GM19035 (cell line): ENCODE measurements at regions not wholly inside any gene's neighbourhood (a gene's known extent, or its start where the extent isn't known, plus 50 kb on each side); places are given as distances from the start of the nearest gene placed in this dataset.
"Not testable (repeated sequence)": the region's sequence is repeated elsewhere in the genome, so short reads cannot be mapped to it uniquely, and the experiment has no call there.

ENCODE experiments used
- ATAC-seq: cut with Tn5 transposase; IDR thresholded peaks from one replicate; pipeline ENCODE4 v1.9.1; 2021; ENCODE audit not compliant: unreplicated experiment

DNA sequence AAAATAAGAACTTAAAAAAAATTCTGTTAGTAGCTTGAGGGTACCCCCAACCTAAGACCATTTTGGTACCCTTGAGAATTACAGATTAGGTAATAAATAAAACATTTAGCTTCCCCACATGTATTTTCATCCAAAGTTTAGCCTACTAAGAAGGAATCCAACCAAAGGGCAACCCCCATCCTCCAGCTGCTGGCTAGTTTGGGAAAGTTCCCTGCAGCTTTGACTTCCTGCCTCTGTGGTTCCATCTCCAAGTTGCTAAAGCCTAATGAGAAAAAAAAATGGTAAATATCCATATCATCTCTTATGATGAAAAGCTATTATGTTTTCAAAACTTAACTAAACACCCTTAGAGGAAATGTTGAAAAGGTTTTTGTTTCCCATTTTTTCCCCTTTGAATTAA is 547.2 kb downstream of the ANKRD7 start:
- no peak for ATAC-seq

DNA sequence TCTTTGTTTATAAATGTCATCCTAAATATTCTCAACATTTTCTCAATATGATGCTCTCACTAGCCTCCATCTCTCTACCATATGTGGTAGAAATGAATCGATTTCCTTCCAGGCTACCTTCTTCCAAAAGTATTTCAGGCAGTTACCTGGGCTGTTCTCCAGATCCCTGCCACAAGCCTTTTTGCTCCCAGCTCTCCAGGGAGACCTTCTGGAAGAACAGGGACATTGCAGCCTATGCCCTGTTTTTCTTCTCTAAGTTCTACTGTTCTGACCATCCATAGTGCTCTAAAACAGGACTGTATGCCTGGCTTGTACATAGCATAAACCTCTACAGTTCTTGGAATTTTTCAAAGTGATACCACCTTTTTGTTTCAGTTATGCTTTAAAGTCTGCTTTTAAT is 552.8 kb downstream of the ANKRD7 start:
- no peak for ATAC-seq

DNA sequence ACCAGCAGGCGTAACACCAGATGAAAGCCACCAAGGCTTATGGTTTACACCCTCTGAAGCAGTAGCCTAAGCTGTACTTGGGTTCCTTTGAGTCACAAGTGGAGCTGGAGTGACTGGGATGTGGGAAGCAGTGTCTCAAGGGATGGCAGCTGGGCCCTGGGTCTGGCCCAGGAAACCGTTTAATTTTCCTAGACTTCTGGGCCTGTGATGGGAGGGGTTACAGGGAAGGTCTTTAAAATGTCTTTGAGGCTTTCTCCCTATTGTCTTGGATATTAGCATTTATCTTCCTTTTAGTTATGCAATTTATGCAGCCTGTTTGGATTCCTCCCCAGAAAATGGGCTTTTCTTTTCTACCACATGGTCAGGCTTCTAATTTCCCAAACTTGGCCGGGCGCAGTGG is 568.2 kb downstream of the ANKRD7 start:
- ATAC-seq, result no peak

DNA sequence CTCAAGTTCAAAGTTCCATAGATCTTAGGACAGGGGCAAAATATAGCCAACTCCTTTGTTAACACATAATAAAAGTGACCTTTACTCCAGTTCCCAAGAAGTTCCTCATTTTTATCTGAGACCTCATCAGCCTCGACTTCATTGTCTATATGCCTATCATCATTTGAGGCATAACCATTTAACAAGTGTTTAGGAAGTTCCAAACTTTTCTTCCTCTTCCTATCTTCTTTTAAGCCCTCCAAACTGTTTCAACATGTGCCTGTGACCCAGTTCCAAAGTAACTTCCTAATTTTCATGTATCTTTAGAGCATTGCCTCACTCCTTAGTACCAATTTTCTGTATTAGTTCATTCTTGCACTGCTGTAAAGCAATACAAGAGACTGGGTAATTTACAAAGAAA is 569.1 kb downstream of the ANKRD7 start:
- ATAC-seq, result no peak

DNA sequence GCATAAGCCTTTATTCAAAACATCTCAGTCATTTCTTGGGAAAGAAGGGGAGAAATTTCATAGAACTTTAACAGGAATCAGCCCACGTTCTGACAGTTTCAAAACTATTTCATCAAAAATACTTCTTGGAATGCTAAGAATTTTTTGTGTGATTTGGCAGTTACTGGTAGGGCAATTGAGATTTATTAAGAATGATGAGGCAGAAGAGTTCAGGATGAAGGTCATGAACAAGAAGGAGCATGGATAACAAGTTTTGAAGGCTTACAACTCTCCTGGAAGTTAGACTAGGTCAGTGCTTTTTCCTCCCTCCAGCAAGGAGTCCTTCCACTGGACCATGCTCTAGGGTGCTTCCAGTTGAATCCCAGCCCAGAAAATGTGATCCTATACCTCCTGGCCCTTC is 569.9 kb downstream of the ANKRD7 start:
- ATAC-seq, result no peak

DNA sequence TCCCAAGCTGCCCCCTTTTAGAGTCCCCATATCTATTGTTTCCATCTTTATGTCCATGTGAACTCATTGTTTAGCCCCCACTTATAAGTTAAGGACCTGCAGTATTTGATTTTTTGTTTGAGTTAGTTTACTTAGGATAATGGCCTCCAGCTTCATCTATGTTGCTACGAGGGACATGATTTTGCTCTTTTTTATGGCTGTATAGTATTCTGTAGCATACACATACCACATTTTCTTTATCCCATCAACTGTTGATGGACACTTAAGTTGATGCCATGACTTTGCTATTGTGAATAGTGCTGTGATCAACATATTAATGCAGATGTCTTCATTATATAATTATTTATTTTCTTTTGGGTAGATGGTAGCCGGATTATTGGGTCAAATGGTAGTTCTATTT is 576.9 kb downstream of the ANKRD7 start:
- no peak for ATAC-seq

DNA sequence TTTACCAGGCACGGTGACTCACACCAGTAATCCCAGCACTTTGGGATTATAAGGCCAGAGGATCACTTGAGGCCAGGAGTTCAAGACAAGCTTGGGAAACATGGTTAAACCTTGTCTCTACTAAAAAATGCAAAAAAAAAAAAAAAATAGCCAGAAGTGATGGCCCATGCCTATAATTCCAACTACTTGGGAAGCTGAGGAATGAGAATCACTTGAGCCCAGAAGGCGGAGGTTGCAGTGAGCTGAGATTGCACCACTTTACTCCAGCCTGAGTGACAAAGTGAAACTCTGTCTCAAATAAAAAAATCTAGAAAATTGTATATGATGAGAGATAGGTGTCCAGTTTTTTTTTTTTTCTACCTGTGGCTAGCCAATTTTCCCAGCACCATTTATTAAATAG is 578.2 kb downstream of the ANKRD7 start:
- no peak for ATAC-seq

DNA sequence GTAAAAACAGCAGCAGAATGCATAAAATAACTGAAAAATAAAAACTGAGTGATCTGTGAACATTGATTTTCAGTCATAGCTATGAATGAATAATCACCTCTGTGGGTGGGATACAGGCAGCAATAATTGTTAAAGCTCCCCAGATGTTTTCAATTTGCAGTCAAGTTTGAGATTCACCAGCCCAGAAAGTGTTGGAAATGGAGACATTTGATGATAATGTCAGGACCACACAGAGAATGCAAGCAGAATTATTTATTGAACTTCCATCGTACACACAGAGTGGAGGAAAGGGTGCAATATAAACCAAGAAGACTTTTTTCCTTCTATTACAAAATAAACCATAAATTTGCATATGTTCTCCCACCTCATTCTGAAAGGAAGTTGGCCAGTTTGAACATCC is 601.7 kb downstream of the ANKRD7 start:
- no peak for ATAC-seq

DNA sequence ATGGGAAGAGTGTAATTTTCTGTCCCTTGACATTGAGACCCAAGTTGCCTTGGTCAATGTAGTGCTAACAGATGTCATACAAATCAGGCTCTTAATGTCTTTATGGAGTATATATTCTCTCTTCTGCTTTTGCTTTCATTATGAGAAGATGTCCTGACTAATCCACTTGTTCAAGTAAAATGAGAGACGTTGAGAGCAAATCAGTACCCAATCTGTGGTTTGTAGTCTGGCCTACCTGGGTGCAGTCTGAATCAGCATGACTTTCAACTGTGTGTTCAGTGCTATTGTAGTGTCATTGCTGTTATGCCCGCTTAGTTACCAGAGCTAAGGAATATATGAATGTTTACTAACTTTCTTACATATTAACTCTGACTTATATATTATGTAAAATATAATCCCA is 612.4 kb downstream of the ANKRD7 start:
- ATAC-seq, result peak; percentile 97

DNA sequence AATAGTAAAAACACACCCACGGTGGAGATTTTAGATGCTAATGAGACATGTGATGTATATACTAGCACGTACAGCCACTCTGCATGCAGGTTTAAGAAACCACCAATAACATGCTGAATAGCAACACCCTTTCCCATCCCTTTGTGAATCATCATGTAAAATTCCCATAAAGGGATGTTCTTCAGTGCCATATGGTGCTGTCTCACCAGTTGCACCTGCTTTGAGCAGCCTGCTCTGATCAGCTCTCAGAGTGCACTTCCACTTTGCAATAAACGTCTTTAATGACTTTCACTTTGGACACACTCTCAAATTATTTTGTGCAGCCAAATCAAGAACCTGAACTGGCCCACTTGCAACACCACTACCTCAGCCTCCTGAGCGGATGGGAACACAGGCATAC is 615.0 kb downstream of the ANKRD7 start:
- no peak for ATAC-seq

DNA sequence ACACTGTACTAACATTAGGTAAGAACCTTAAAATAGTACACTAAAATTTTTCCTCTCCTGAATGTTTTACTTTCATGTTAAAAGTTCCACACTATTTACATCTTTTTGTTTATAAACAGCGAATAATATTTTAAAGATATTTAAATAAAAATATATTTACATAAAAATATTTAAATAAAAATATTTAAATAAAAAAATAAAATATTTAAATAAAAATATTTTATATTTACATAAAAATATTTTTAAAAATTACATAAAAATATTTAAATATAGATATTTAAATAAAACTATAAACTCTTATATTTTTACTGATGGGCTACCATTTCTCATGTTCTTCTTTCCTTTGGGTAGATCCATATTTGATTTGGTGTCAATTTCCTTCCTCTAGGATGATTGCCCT is 619.0 kb downstream of the ANKRD7 start:
- ATAC-seq, result no peak

DNA sequence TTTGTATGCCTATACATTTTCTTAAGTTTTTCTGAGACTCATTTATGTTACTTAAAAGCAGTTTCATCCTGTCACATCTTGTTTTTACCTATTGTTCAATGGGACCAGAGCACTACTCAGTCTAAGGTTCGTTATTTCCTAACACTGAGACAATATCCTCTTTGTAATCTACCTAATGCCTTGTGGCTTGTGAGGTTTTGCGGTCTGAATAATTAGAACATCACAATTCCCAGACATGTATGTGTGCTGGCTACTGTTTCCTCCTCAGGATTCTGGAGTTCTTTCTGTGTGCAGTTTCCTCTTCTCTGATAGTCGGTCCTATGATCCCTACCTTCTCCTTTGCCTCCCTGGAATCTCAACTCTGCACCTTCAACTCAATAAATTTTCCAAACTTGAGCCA is 620.2 kb downstream of the ANKRD7 start:
- no peak for ATAC-seq

DNA sequence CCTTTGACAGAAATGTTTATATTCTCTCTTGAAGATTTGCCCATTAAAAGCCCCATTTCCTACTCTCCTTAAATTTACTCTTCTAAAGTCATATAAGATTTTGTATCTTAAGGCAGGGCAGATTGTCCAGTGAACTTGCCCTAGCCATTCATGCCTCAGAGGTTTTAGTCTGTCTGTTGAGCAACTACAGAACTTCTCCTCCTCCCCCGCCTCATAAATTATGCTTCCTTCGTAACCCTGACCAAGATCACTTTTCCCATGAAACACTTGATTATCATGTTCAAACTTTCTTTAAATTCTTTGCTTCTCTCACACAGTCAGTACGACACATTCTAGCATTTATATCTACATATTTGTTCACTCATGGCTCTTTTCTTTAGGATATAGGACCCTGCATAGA is 621.3 kb downstream of the ANKRD7 start:
- no peak for ATAC-seq

DNA sequence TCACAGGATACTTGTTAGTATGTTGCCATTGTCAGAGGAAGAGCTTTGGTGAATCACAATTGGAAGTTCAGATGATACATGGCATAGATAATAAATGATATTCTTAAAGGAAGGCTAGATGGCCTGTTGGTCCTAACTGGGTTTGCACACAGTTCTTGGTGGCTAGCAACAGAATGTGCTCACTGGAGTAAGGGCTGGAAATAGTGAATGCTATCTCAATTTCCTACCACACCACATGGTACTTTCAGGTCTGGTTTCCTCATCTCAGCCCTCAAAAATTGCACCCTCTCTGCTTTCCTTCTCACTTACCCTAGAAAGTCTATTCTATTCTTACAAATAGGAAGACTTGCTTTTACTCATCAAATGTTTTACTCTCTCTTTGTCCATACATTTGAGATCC is 622.5 kb downstream of the ANKRD7 start:
- ATAC-seq, result no peak

DNA sequence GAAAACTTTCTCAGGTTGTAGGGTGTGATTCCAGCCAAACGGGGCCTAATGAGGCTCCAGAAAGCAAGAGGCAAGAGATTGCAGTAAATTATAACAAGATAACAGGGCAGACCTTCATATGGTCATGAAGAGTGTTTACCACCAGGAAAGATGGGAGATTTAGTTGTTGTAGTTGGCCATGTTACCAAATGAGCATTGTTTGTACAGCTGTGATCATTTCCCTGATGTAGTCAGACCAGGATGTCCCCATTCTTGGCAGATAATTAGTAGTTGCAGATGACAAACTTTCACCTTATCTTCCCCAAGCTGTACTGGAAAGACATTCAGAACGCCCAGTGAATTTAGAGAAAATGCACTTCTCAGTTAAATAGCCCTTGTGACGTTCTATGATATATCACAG is 630.8 kb downstream of the ANKRD7 start:
- ATAC-seq, result no peak

DNA sequence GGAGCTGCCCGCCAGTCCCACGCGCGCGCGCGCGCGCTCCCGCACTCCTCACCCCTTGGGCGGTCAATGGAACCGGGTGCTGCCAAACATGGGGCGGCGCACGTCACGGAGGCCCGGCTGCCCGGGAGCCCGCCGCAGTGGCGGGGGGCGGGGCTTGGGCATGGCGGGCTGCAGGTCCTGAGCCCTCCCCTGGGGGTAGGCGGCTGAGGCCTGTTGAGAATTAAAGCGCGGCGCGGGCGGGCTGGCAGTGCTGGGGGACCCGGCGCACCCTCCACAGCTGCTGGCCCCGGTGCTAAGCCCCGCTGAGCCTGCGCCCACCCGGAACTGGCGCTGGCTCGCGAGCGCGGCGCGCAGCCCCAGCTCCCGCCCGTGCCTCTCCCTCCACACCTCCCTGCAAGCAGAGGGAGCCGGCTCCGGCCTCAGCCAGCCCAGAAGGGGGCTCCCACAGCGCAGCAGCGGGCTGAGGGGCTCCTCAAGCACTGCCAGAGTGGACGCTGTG is 634.2 kb downstream of the ANKRD7 start:
- ATAC-seq, result no peak

DNA sequence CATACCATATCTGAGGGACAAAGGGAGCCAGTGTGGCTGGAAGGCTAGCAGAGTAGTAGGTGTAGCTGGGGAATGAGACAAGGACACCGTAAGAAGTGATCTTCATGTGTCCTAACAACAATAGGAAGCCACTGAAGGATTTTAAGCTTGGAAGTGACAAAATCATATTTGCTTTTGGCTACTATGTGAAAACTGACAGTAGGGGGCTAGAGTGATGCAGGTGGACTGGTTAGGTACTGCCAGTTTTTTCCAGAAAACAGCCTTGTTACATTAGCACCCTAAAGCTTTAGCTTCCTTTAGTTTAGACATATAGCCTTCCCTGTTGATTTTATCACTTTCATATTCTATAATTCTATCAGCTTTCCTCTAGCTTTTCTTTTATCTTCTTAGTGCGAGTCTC is 637.1 kb downstream of the ANKRD7 start:
- ATAC-seq, result no peak

DNA sequence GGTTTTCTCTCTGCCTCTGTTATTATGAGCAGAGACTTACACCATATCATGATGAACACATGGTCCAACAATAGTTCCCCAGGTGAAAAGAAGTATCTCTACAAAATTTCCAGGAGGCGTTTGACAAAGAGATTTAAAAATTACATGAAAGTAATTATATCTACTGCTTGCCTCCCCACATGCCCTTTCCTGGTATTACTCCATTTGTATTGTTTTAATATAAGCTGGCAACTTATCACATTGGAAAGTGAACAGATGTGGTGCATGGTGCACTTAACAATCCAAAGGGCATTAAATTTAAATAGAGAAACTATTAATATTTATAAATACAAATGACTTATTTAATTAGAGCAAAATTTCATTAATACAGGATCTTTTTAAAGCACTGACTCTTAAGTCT is 638.2 kb downstream of the ANKRD7 start:
- no peak for ATAC-seq

DNA sequence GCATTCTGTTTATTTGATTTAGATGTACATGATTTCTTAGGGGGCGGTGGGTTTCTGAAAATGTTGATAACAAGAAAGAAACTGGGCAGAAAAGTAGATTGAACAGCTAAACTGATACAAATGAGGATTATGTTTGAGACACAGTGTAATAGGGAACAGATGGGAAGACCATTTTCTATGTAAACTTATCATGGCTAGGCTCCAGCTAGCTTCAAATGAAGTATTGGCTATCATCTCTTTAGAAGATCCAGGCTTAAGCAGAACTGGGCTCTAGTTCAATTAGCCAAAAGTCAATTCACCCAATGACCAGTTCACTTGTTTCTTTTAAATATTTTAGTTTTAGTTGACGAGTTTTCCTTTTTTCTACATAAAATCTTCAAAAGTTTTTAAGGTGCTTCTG is 639.5 kb downstream of the ANKRD7 start:
- no peak for ATAC-seq

DNA sequence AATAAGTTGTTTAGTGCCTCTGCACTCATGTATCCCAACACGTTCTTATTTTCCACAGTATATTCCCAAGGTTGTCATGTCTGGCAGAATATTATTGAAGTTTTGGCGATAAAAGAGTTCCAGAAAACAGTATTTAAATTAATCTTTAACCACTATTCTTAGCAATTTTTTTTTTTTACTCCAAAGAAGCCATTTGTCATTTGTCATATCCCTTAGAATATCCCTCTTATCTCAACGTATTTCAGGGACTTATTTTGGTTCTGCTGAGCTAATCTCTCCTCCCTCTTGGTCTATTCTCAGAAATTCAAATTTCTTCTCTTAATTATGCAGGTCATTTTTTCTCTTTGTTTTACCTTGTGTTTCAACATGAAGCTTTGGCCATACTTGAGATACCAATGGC is 643.4 kb downstream of the ANKRD7 start:
- no peak for ATAC-seq

DNA sequence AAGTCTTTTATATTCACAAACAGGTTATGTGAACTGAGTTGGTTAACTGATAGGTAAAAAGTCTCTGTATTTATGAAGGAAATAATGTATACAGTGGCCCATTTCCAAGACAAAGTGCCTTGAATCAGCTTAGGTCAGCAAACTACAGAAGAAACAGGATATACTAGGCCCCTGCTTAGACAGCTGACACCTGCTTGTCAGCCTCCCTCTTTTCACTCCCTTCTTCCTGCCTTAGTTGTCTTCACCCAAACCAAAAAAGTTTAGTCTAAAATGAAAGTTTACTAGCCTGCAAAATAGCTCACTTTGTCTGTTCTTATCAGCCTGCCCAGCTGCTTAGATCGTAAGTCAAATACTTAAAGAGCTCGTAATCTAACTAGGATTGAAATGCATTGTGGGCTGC is 644.6 kb downstream of the ANKRD7 start:
- not testable (repeated sequence) for ATAC-seq

DNA sequence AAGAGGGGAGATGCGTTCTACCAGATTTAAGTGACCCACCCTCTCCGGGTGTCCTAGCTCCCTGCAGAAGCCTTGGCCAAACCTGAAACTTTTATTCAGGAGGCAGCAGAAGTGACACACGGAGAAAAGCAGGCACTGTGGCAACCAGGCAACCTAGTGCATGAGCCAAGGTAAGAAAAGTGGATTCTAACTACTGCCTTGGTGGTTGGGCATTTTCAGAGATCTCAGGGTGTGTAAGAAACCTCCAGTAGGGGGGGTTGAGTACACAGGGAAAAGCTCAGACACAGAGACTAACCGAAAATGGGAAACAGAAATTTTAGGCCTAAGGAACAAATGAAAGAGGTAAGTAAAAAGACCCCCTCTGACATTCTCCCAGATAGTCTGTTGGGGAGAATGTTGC is 645.7 kb downstream of the ANKRD7 start:
- ATAC-seq, result peak; percentile 48

DNA sequence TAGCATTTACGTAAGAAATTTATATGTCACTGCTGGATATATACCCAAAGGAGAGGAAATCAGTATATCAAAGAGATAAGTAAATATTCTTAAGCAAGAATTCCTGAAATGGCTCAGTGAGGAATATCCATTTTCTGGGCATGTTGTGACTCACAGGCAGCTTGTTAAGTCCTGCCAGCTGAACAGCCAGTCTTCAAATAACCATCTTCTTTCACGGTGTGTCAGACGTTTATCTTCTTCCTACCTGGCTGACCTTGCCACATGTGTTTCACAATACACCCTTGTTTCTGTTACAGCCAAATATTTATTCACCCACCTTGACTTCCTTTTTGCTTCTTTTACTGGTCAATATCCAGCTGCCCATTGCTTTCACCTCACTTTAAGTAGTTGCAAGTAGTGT is 648.1 kb downstream of the ANKRD7 start:
- ATAC-seq, result no peak

DNA sequence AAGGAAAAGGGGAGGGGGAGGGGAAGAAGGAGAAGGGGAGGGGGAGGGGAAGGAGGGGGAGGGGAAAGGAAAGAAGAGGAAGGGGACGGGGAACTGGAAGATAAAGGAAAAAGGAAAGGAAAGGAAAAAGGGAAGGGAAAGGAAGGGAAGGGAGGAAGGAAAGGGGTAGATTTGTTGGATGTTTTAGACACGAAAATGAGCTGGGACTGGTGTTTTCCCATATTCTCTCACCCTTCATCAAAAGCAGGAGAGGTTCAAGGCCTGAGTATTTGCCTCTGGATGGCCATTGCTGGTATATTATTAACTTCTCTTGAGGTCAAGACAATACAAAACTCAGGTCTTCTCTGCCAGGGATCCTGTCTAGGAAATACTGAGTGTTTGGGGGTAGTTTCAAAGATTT is 652.7 kb downstream of the ANKRD7 start:
- no peak for ATAC-seq
